SK-N-SH treated with all-trans-retinoic acid at 6 μM for 48 hours (cell line): ENCODE measurements at regions not wholly inside any gene's neighbourhood (a gene's known extent, or its start where the extent isn't known, plus 50 kb on each side); places are given as distances from the start of the nearest gene placed in this dataset.
A peak's percentile ranks its signal among the peaks of the same experiment; 100 is the strongest.

ENCODE experiments used
- ATAC-seq: fragments of 200-7000 bp; cut with Tn5 transposase; 3 replicates; pipeline ENCODE4 v1.9.1; 2020; ENCODE audit warnings: mild to moderate bottlenecking, moderate library complexity
- ARNTL ChIP-seq: fragments of 450-650 bp; formaldehyde crosslinking; IDR thresholded peaks from 2 replicates; pipeline ENCODE4 v1.5.0; 2020; ENCODE audit warnings: low read depth, mild to moderate bottlenecking, moderate library complexity, borderline replicate concordance
- BACH2 ChIP-seq: fragments of 250-450 bp; sonication (Bioruptor Pico); IDR thresholded peaks from 2 replicates; pipeline ENCODE4 v1.9.0; 2021; ENCODE audit warnings: mild to moderate bottlenecking, borderline replicate concordance
- CSDC2 ChIP-seq: fragments of 250-450 bp; sonication (Bioruptor Pico); IDR thresholded peaks from 2 replicates; pipeline ENCODE4 v1.5.0; 2020; ENCODE audit warnings: mild to moderate bottlenecking, moderate library complexity
- ESRRG ChIP-seq: fragments of 250-450 bp; sonication (Bioruptor Pico); IDR thresholded peaks from 2 replicates; pipeline ENCODE4 v1.6.1; 2021; ENCODE audit warnings: mild to moderate bottlenecking
- GLIS3 ChIP-seq: fragments of 250-450 bp; sonication (Bioruptor Pico); IDR thresholded peaks from 2 replicates; pipeline ENCODE4 v1.5.0; 2020; ENCODE audit warnings: mild to moderate bottlenecking, moderate library complexity
- OSR1 ChIP-seq: fragments of 250-450 bp; sonication (Bioruptor Pico); IDR thresholded peaks from 2 replicates; pipeline ENCODE4 v1.8.0; 2022; ENCODE audit warnings: moderate library complexity, mild to moderate bottlenecking, inconsistent platforms
- RARB ChIP-seq: fragments of 250-450 bp; sonication (Bioruptor Pico); IDR thresholded peaks from 2 replicates; pipeline ENCODE4 v1.8.0; 2021; ENCODE audit warnings: mild to moderate bottlenecking, moderate library complexity
- TCF4 ChIP-seq: fragments of 250-450 bp; sonication (Bioruptor Pico); IDR thresholded peaks from 2 replicates; pipeline ENCODE4 v1.8.0; 2021; ENCODE audit warnings: mild to moderate bottlenecking, moderate library complexity, borderline replicate concordance
- TOX ChIP-seq: fragments of 250-450 bp; sonication (Bioruptor Pico); IDR thresholded peaks from 2 replicates; pipeline ENCODE4 v1.8.0; 2021; ENCODE audit warnings: mild to moderate bottlenecking, moderate library complexity, borderline replicate concordance
- ZC3H10 ChIP-seq: fragments of 250-450 bp; sonication (Bioruptor Pico); IDR thresholded peaks from 2 replicates; pipeline ENCODE4 v1.5.1; 2021; ENCODE audit warnings: mild to moderate bottlenecking, moderate library complexity
- ZFP3 ChIP-seq: fragments of 250-450 bp; sonication (Bioruptor Pico); IDR thresholded peaks from 2 replicates; pipeline ENCODE4 v1.5.0; 2020; ENCODE audit warnings: mild to moderate bottlenecking, moderate library complexity
- ZFP30 ChIP-seq: fragments of 450-650 bp; formaldehyde crosslinking; IDR thresholded peaks from 2 replicates; pipeline ENCODE4 v1.5.0; 2022; ENCODE audit warnings: mild to moderate bottlenecking, moderate library complexity
- ZNF565 ChIP-seq: fragments of 450-650 bp; formaldehyde crosslinking; conservative IDR thresholded peaks from 2 replicates; pipeline ENCODE4 v1.5.0; 2020; ENCODE audit warnings: low read depth, mild to moderate bottlenecking, moderate library complexity
- ZNF70 ChIP-seq: fragments of 450-650 bp; formaldehyde crosslinking; IDR thresholded peaks from 2 replicates; pipeline ENCODE4 v1.5.0; 2020; ENCODE audit warnings: mild to moderate bottlenecking, moderate library complexity
- ZNF8 ChIP-seq: fragments of 450-650 bp; formaldehyde crosslinking; IDR thresholded peaks from 2 replicates; pipeline ENCODE4 v1.5.0; 2020; ENCODE audit warnings: mild to moderate bottlenecking, moderate library complexity
- TF ChIP-seq, protein P1 (sequence below): fragments of 250-450 bp; sonication (Bioruptor Pico); IDR thresholded peaks from 2 replicates; pipeline ENCODE4 v1.5.1; 2021; ENCODE audit warnings: mild to moderate bottlenecking, moderate library complexity
- TF ChIP-seq, protein P2 (sequence below): fragments of 250-450 bp; sonication (Bioruptor Pico); IDR thresholded peaks from 2 replicates; pipeline ENCODE4 v1.5.0; 2020; ENCODE audit warnings: mild to moderate bottlenecking, moderate library complexity
- TF ChIP-seq, protein P3 (sequence below): fragments of 250-450 bp; sonication (Bioruptor Pico); IDR thresholded peaks from 2 replicates; pipeline ENCODE4 v1.8.0; 2021; ENCODE audit warnings: low read depth, mild to moderate bottlenecking, moderate library complexity, borderline replicate concordance
- TF ChIP-seq, protein P4 (sequence below): fragments of 250-450 bp; sonication (Bioruptor Pico); IDR thresholded peaks from 2 replicates; pipeline ENCODE4 v1.5.1; 2020; ENCODE audit warnings: low read depth, mild to moderate bottlenecking, moderate library complexity
- TF ChIP-seq, protein P5 (sequence below): fragments of 250-450 bp; sonication (Bioruptor Pico); IDR thresholded peaks from 2 replicates; pipeline ENCODE4 v1.8.0; 2020; ENCODE audit warnings: mild to moderate bottlenecking, moderate library complexity, borderline replicate concordance

DNA sequence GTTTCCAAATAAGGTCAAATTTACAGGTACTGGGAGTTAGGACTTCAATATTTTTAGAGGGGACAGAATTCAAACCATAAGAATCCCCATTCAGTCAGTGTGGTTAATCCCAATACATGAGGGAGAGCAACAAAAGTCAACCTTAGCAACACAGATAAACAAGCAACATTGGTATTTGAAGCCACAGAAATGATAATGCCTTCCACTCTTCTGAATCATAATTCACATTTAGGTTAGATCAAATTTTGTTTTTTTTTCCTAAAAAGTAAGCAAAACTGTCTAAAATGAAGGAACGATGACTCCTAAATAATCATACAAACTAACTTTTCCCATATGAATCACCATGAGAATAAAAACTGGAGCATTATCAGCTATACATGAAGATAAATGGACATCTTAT is 246.0 kb upstream of the TENT5A start:
- TF ChIP-seq TOX (no peak), ZNF8 (CRISPR knock-in tag) (no peak), ZC3H10 (CRISPR knock-in tag) (no peak), ESRRG (no peak), CSDC2 (CRISPR knock-in tag) (no peak), ARNTL (CRISPR knock-in tag) (no peak), TCF4 (no peak), BACH2 (no peak), ZFP30 (CRISPR knock-in tag) (no peak), RARB (CRISPR knock-in tag) (no peak), OSR1 (CRISPR knock-in tag) (no peak), ZFP3 (CRISPR knock-in tag) (no peak), ZNF565 (CRISPR knock-in tag) (no peak)
- TF ChIP-seq, protein P1, sequence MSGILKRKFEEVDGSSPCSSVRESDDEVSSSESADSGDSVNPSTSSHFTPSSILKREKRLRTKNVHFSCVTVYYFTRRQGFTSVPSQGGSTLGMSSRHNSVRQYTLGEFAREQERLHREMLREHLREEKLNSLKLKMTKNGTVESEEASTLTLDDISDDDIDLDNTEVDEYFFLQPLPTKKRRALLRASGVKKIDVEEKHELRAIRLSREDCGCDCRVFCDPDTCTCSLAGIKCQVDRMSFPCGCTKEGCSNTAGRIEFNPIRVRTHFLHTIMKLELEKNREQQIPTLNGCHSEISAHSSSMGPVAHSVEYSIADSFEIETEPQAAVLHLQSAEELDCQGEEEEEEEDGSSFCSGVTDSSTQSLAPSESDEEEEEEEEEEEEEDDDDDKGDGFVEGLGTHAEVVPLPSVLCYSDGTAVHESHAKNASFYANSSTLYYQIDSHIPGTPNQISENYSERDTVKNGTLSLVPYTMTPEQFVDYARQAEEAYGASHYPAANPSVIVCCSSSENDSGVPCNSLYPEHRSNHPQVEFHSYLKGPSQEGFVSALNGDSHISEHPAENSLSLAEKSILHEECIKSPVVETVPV (CRISPR knock-in tag): no peak
- TF ChIP-seq, protein P2, sequence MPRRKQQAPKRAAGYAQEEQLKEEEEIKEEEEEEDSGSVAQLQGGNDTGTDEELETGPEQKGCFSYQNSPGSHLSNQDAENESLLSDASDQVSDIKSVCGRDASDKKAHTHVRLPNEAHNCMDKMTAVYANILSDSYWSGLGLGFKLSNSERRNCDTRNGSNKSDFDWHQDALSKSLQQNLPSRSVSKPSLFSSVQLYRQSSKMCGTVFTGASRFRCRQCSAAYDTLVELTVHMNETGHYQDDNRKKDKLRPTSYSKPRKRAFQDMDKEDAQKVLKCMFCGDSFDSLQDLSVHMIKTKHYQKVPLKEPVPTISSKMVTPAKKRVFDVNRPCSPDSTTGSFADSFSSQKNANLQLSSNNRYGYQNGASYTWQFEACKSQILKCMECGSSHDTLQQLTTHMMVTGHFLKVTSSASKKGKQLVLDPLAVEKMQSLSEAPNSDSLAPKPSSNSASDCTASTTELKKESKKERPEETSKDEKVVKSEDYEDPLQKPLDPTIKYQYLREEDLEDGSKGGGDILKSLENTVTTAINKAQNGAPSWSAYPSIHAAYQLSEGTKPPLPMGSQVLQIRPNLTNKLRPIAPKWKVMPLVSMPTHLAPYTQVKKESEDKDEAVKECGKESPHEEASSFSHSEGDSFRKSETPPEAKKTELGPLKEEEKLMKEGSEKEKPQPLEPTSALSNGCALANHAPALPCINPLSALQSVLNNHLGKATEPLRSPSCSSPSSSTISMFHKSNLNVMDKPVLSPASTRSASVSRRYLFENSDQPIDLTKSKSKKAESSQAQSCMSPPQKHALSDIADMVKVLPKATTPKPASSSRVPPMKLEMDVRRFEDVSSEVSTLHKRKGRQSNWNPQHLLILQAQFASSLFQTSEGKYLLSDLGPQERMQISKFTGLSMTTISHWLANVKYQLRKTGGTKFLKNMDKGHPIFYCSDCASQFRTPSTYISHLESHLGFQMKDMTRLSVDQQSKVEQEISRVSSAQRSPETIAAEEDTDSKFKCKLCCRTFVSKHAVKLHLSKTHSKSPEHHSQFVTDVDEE (CRISPR knock-in tag): no peak
- TF ChIP-seq, protein P3, sequence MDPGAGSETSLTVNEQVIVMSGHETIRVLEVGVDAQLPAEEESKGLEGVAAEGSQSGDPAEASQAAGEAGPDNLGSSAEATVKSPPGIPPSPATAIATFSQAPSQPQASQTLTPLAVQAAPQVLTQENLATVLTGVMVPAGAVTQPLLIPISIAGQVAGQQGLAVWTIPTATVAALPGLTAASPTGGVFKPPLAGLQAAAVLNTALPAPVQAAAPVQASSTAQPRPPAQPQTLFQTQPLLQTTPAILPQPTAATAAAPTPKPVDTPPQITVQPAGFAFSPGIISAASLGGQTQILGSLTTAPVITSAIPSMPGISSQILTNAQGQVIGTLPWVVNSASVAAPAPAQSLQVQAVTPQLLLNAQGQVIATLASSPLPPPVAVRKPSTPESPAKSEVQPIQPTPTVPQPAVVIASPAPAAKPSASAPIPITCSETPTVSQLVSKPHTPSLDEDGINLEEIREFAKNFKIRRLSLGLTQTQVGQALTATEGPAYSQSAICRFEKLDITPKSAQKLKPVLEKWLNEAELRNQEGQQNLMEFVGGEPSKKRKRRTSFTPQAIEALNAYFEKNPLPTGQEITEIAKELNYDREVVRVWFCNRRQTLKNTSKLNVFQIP (CRISPR knock-in tag): no peak
- TF ChIP-seq, protein P4, sequence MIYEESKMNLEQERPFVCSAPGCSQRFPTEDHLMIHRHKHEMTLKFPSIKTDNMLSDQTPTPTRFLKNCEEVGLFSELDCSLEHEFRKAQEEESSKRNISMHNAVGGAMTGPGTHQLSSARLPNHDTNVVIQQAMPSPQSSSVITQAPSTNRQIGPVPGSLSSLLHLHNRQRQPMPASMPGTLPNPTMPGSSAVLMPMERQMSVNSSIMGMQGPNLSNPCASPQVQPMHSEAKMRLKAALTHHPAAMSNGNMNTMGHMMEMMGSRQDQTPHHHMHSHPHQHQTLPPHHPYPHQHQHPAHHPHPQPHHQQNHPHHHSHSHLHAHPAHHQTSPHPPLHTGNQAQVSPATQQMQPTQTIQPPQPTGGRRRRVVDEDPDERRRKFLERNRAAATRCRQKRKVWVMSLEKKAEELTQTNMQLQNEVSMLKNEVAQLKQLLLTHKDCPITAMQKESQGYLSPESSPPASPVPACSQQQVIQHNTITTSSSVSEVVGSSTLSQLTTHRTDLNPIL (CRISPR knock-in tag): no peak
- TF ChIP-seq, protein P5, sequence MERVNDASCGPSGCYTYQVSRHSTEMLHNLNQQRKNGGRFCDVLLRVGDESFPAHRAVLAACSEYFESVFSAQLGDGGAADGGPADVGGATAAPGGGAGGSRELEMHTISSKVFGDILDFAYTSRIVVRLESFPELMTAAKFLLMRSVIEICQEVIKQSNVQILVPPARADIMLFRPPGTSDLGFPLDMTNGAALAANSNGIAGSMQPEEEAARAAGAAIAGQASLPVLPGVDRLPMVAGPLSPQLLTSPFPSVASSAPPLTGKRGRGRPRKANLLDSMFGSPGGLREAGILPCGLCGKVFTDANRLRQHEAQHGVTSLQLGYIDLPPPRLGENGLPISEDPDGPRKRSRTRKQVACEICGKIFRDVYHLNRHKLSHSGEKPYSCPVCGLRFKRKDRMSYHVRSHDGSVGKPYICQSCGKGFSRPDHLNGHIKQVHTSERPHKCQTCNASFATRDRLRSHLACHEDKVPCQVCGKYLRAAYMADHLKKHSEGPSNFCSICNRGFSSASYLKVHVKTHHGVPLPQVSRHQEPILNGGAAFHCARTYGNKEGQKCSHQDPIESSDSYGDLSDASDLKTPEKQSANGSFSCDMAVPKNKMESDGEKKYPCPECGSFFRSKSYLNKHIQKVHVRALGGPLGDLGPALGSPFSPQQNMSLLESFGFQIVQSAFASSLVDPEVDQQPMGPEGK (CRISPR knock-in tag): no peak
- peak; percentile 34; the same call in 1 of the 3 replicates for ATAC-seq

DNA sequence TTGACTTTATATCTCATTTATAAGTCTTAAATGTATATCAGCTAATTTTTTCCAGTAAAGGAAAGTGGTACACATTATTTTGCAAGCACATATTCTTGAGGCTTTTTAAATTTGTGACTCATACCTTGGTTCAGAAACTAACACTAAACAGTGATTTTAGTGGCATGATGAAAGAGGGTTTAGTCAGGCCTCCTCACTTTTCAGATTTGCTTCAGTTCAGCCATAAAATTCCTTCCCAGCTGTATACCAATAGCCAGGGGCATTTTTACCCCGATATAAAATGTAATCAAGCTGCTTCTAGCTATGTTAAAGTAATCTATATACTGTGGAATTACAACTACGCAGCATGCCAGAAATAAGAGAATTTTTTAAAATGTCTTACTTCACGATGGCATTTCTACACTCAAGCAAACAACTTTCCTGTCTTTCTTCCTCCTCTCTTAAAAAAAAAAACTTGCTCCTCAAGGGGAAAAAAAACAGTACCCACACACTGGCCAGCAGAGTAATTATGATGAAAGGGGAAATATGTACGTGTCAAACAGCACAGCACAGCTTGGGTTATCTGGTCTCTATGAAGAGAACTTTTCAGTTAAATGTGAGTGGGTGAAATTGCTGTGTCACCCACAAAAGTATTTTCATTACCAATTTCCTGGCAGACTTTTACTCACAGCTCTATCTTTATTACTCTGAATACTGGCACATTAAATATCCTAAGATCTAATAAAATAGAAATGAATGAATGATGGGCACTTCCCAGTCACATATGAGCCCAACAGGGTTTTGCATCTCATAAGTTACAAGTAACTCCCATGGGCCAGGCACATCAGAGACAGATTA is 244.8 kb upstream of the TENT5A start:
- ATAC-seq: peak; percentile 58
- TF ChIP-seq, protein P1 (CRISPR knock-in tag): no peak
- 0 out of 2 replicates have a peak, but pooled peaks have one; percentile 54 for TF ChIP-seq ZFP3 (CRISPR knock-in tag)

DNA sequence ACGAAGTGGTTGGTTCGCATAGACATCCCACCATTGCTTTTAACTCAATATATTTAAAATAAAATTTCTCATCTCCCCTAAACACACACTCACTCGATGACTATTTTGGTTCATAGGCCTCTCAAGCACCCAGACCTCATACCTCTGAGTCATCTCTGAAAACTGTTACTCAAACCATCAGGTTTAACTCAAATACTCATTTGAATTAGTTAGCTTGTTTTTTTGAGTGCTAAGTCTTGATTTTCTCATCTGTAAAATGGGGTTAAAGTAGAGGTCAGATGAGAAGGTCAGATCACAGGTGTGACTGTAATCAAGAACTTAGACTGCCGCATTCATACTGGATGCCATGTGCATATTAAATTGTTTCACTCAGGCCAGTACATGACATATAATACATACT is 243.9 kb upstream of the TENT5A start:
- peak; percentile 53 for ATAC-seq
- no peak for TF ChIP-seq GLIS3 (CRISPR knock-in tag)
- TF ChIP-seq ZFP3 (CRISPR knock-in tag): no peak
- TF ChIP-seq, protein P1 (CRISPR knock-in tag): no peak
- TF ChIP-seq TOX: no peak
- TF ChIP-seq ZNF70 (CRISPR knock-in tag): no peak
- TF ChIP-seq, protein P4 (CRISPR knock-in tag): no peak
- TF ChIP-seq, protein P5 (CRISPR knock-in tag): no peak
- no peak for TF ChIP-seq BACH2
- no peak for TF ChIP-seq ESRRG
- no peak for TF ChIP-seq RARB (CRISPR knock-in tag)
- TF ChIP-seq TCF4: no peak
